ENCODE measurements at regions not wholly inside any gene's neighbourhood (a gene's known extent, or its start where the extent isn't known, plus 50 kb on each side); places are given as distances from the start of the nearest gene placed in this dataset.
A peak's percentile ranks its signal among the peaks of the same experiment; 100 is the strongest.

DNA sequence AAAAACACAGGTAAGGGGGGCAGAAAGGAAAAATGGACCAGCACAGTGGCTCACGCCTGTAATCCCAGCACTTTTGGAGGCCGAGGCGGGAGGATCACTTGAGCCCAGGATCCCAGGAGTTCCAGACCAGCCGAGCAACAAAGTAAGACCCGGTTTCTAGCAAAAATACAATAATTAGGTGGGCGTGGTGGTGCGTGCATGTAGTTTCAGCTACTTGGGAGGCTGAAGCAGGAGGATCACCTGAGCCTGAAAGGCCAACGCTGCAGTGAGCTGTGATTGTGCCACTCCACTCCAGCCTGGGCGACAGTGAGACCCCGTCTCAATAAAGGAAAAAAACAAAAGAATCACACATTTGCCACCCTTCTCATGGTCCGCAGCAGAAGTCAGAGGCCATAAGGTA is 519.4 kb downstream of the BRD1 start:
- DNase-seq: peak in 1 of 2 donors; percentile 18
- intact Hi-C loops (cut with DNase I; ENCODE audit: low total_unique reads): loop anchor here (10.0 kb wide), 1 partner anchor 733 kb away; no protein-coding TSS in a partner anchor

DNA sequence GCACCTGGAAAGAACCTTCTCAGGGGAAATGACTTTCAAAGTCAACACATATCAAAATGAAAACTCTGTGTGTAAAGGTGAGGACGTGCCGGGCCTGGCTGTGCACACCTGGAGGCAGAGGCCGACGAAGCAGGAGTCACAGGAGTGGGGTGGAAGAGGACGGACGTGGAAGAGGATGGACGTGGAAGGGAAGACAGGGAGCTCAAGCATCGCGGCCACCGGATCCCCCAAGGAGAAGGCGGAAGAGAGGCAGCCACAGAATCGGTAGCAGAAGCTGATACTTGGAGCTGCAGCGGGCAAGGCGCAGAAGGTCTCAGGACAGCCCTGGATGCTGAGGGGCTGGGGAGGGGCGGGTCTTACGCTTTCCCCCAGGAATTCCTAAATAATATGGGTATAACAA is 519.8 kb downstream of the BRD1 start:
- no peak for TF ChIP-seq POLR2AphosphoS5 (IDR thresholded peaks at IDR 0.05)
- no peak for TF ChIP-seq EP300 (IDR thresholded peaks at IDR 0.05)
- TF ChIP-seq POLR2A (IDR thresholded peaks at IDR 0.05): no peak
- TF ChIP-seq, protein P1, sequence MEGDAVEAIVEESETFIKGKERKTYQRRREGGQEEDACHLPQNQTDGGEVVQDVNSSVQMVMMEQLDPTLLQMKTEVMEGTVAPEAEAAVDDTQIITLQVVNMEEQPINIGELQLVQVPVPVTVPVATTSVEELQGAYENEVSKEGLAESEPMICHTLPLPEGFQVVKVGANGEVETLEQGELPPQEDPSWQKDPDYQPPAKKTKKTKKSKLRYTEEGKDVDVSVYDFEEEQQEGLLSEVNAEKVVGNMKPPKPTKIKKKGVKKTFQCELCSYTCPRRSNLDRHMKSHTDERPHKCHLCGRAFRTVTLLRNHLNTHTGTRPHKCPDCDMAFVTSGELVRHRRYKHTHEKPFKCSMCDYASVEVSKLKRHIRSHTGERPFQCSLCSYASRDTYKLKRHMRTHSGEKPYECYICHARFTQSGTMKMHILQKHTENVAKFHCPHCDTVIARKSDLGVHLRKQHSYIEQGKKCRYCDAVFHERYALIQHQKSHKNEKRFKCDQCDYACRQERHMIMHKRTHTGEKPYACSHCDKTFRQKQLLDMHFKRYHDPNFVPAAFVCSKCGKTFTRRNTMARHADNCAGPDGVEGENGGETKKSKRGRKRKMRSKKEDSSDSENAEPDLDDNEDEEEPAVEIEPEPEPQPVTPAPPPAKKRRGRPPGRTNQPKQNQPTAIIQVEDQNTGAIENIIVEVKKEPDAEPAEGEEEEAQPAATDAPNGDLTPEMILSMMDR (IDR thresholded peaks at IDR 0.05): no peak
- Histone ChIP-seq H3K4me3 (no peak overlapping the region), H3K9me3 (no peaks in the 10 kb centered on the region), H3K27me3 (peaks cover 0 to 70% (median 32%) of the 10 kb centered on the region in 3 donors), H3K27ac (no peak overlapping the region), H3K36me3 (no peaks in the 10 kb centered on the region), H3K4me1 (peaks cover 0 to 8% (median 3%) of the 10 kb centered on the region in 4 donors)
- WGBS, 5 donors: 69 to 86% (median 78%) methylated on average over 16 of the region's 16 CpGs
- peak in 1 of 2 donors; percentile 9 for DNase-seq
- intact Hi-C loops (cut with DNase I; ENCODE audit: low total_unique reads): loop anchor here (10.0 kb wide), 1 partner anchor 733 kb away; no protein-coding TSS in a partner anchor

More for the DNA sequence above, 519.4 kb downstream of the BRD1 start:
- 84 to 87% (median 86%) methylated on average over 11 of the region's 11 CpGs for WGBS, 5 donors
- H3K4me3 ChIP-seq: no peak overlapping the region
- peaks cover 0 to 8% (median 3%) of the 10 kb centered on the region in 4 donors for H3K4me1 ChIP-seq
- H3K36me3 ChIP-seq: no peaks in the 10 kb centered on the region
- no peak for TF ChIP-seq EP300 (IDR thresholded peaks at IDR 0.05)
- TF ChIP-seq, protein P1 (IDR thresholded peaks at IDR 0.05): no peak
- no peak for TF ChIP-seq POLR2AphosphoS5 (IDR thresholded peaks at IDR 0.05)
- no peak for TF ChIP-seq POLR2A (IDR thresholded peaks at IDR 0.05)
- H3K27ac ChIP-seq: no peak overlapping the region
- H3K27me3 ChIP-seq: peaks cover 0 to 66% (median 32%) of the 10 kb centered on the region in 3 donors
- H3K9me3 ChIP-seq: no peaks in the 10 kb centered on the region

DNA sequence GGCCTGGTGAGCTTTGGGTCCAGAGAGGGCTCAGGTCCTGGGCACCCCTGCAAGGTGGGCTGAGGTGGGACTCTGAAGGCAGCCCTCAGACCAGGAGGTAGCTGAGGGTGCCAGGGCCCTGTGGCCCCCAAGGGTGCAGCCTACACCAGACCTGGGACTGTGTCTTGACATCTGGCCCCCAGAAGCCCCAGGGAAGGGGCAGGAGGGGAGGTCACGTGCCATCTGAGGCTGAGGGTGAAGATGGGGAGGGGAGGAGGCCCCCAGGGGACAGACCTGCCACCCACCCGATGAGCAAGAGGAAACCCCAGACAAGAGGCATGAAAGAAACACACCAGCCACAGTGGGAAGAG is 520.2 kb downstream of the BRD1 start:
- no peak for TF ChIP-seq EP300 (IDR thresholded peaks at IDR 0.05)
- no peak for TF ChIP-seq POLR2AphosphoS5 (IDR thresholded peaks at IDR 0.05)
- TF ChIP-seq, protein P1 (IDR thresholded peaks at IDR 0.05): no peak
- TF ChIP-seq POLR2A (IDR thresholded peaks at IDR 0.05): no peak
- Histone ChIP-seq H3K4me3 (no peak overlapping the region), H3K36me3 (no peaks in the 10 kb centered on the region), H3K27me3 (peaks cover 0 to 70% (median 32%) of the 10 kb centered on the region in 3 donors), H3K27ac (no peak overlapping the region), H3K4me1 (peaks cover 0 to 8% (median 3%) of the 10 kb centered on the region in 4 donors), H3K9me3 (no peaks in the 10 kb centered on the region)
- WGBS, 5 donors: 25 to 62% (median 45%) methylated on average over 2 of the region's 2 CpGs
- peak in 1 of 2 donors; percentile 8 for DNase-seq
- intact Hi-C loops (cut with DNase I; ENCODE audit: low total_unique reads): loop anchor here (10.0 kb wide), 1 partner anchor 733 kb away; no protein-coding TSS in a partner anchor

DNA sequence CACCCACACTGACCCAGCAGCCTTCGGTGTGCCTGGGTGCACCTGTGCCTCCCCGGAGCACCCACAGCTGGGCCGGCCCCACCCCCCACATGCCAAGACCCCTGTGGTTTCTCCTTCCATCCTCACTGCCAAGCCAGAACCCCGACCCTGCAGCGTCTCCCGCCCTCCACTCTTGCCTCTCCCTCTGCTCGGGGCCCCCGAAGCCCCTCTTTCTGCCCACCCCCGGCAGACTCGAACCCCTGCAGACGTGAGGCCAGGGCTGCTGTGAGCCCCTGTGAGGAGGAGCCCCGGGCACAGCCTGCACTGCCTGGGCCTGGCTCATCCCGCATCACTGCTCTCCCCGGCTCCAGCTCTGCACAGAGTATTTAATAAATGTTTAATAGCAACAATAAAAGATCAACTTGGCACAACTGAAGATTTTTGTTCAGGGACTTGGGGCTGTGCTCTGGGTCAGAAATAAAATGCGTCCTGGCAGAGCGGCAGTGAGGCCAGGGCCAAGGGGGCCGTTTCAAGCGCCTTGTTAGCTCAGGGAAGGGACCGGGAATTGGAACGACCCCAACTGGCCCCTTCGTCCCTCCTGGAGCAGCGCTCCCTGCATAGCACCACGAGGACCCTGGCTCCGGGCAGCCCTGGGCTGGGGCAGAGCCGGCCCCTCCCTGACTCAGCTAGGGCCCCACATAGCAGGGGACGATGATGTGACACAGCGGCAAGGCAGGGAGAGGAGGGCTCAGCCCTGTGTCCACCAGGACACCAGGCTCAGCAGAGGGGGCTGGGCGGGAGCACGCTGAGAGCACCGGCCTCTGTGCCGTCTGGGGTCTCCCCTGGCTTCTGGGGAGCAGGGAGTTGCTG is 520.8 kb downstream of the BRD1 start:
- WGBS, 5 donors: 67 to 78% (median 70%) methylated on average over 21 to 31 of the region's 31 CpGs
- Histone ChIP-seq H3K27me3 (peaks cover 0 to 76% (median 32%) of the 10 kb centered on the region in 3 donors), H3K4me3 (no peak overlapping the region), H3K27ac (no peak overlapping the region), H3K36me3 (no peaks in the 10 kb centered on the region), H3K4me1 (peaks cover 0 to 8% (median 3%) of the 10 kb centered on the region in 4 donors), H3K9me3 (no peaks in the 10 kb centered on the region)
- peak in 1 of 2 donors; percentile 18 for DNase-seq
- intact Hi-C loops (cut with DNase I; ENCODE audit: low total_unique reads): loop anchor here (10.0 kb wide), 1 partner anchor 732 kb away; no protein-coding TSS in a partner anchor
- TF ChIP-seq, protein P1 (IDR thresholded peaks at IDR 0.05): no peak
- no peak for TF ChIP-seq POLR2A (IDR thresholded peaks at IDR 0.05)
- TF ChIP-seq EP300 (IDR thresholded peaks at IDR 0.05): no peak
- TF ChIP-seq POLR2AphosphoS5 (IDR thresholded peaks at IDR 0.05): no peak
